T-helper 2 cell (primary cell): ENCODE measurements at regions not wholly inside any gene's neighbourhood (a gene's known extent, or its start where the extent isn't known, plus 50 kb on each side); places are given as distances from the start of the nearest gene placed in this dataset.
A peak's percentile ranks its signal among the peaks of the same experiment; 100 is the strongest.
"Not testable (repeated sequence)": the region's sequence is repeated elsewhere in the genome, so short reads cannot be mapped to it uniquely, and the experiment has no call there.

Experiments used
- DNase-seq, 5 experiments: peaks; one replicate each; pipeline versions ENCODE4 v3.0.0 to v3.0.0-alpha.2; 2012 to 2022

DNA sequence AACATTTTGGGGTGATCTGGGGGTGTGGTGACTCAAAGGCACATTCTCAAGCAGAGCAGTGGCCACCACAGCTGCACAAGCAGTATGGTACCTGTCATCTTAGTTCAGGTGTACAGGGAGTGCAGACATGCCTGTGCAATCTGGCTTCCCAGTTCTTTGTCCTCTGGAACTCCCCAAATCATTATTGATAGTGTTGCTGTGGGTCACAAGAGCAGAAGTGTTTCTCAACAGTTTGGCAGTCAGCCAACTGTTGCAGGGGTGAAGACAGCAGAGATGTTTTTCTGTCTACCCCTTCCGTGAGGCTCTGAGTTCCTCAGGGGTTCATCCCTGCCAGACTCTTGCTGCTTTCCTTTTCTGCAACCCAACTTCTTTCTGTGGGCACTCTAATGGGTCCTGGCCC lies 206.5 kb upstream of the ZSWIM2 start:
- DNase-seq = no peak

DNA sequence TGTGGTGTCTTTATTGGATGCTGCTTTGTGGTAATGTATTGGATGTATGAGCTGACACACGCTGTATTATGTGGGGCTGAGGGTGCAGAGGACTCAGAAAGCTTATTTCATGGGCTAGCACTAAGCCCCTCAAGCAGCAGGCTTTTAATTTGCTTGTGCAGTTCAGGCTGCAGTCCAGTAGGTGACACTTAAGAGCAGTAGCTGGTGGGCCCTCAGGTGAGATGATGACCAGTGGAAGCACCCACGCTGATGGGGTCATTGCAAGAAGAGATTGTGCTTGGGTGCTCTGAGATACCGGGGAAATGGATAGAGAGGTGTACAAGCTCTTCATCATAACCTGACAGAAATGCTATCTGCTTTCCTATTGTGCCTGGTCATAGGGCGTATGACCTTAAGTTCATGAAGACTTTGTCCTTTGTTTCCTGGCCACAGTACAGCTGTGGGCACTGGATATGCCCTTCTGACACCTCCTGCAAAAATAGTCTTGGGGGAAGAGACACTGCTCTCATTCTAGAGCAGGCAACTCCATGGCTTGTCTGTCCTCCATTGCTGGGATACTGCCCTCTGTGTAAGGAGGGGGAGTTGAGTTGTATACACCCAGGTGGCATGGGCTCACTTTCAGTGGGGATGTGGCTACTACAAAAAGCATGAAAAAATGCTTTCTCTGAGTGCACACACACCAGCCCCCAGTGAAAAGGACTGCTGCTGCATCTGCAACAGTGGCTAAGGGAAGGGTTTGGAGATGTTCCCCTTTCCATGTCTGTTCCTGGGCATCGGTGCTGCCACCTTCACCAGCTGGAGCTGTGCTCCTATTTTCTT lies 205.7 kb upstream of the ZSWIM2 start:
- no peak for DNase-seq

DNA sequence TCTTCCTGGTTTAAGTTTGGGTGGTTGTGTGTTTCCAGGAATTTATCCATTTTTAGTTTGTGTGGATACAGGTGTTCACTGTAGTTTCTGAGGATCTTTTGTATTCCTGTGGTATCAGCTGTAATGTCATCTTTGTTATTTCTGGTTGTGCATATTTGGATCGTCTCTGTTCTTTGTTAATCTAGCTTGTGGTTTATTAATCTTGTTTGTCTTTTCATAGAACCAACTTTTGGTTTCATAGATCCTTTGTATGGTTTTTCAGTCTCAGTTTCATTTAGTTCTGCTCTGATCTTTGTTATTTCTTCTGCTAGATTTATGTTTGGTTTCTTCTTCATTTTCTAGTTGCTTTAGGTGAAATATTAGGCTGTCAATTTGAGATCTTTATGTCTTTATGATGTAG lies 202.4 kb upstream of the ZSWIM2 start:
- peak in 1 of 5 experiments; percentile 3 for DNase-seq

DNA sequence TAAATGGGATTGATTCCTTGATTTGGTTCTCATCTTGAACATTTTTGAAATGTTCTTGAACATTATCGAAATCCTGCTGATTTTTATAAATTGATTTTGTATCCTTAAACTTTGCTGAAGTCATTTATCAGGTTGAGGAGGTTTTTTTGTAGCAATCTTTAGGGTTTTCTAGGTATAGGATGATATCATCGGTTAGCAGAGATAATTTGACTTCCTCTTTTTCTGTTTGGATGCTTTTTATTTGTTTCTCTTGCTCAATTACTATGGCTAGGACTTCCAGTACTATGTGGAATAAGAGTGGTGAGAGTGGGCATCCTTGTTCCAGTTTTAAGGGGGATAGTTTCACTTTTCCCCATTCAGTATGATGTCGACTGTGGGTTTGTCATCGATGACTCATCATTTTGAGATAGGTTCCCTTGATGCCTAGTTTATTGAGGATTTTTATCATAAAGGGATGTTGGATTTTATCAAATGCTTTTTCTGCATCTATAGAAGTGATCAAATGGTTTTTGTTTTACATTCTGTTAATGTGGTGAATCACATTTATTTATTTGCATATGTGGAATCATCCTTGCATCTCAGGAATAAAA lies 201.5 kb upstream of the ZSWIM2 start:
- no peak for DNase-seq

DNA sequence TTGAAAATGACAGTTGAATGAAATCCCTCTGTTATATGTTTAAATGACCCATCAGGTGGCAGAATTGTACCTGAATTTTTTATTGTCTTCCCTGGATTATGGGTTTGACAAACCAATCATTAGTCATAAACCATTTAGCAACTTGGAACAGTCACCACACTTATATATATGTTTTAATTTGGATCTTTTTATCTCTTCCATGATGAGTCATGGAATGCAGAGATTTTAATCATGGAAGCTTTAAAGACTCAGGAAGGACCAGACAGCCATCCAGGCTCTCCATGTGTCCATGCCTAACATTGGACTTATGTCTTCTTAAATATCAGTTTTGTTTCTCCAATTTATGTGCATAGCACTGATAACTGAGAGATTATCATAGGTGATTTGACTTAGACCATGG lies 188.3 kb upstream of the ZSWIM2 start:
- no peak for DNase-seq

DNA sequence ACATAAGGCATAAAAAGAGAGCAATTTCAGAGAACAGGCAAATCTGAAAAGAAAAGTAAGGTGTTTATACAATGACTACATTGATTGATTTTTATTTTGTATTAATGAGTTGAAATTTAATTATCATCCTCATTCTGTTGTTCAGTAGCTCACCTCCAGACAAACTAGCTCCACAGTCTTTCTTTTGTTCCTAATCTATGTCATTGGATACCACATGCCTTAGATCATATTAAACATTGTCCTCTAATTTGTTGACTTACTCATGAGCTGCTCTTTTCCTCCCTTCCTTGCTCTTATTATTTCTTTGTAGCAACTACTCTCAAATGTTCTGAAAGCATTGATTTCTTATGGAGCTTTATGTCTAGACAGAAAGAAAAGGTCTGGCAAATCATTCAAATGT lies 185.5 kb upstream of the ZSWIM2 start:
- DNase-seq = no peak

DNA sequence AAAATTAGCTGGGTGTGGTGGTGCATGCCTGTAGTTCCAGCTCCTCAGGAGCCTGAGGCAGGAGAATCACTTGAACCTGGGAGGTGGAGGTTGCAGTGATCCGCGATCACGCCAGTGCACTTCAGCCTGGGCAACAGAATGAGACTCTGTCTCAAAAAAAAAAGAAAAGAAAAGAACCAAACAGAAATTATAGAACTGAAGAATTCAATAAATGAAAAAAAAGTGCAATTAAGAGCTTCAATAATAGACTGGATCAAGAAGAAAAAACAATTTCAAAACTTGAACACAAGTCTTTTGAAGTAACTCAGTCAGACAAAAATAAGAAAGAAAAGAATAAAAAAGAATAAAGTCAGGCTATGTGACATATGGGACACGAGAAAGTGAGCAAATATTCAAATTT lies 175.8 kb upstream of the ZSWIM2 start:
- no peak for DNase-seq

DNA sequence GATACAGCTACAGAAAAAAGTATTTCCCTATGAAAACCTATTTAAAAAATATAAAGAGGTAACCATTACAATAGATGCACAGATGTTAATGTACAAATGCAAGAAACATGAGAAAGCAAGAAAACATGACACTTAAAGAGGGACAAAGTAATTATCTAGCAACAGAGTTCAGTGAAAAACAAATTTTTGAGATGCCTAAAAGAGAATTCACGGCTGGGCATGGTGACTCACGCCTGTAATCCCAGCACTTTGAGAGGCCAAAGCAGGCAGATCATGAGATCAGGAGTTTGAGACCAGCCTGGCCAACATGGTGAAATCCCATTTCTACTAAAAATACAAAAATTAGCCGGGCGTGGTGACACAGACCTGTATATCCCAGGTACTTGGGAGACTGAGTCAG lies 175.0 kb upstream of the ZSWIM2 start:
- not testable (repeated sequence) for DNase-seq

DNA sequence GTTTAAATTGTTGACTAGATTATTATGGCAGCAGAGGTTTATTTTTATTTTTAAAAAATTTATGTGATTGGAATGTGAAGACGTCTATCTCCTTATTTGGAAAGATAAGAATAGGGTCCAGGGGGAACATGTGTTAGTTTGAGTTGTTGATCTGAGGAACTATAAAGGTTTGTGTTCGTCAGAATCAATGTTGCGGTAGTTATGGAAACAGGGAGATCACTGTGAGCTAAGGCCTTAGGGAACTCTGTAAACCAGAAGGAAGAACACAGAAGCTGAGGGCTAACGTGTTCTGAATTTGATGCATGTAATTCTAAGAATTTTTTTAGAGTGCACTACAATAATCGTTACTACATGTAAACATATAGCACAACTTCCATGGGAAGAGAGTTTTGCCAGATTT lies 168.5 kb upstream of the ZSWIM2 start:
- DNase-seq = no peak

DNA sequence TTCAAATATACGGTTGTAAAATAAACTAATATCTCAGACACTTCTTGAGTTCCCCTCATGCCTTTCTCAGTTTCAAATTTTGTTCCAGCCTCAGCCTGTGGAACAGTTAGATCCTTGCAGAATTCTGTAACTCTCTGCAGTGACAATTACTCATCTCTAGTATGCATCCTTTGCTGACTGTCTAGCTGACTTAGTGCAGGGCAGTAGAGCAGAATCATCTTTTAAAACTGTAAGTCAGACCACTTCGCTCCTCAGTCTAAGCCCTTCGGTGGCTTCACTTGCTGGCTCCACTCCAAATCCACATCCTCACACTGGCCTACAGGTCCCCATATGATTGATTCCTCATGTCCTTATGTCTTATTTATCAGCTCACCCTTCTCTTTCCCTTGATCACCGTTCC lies 164.1 kb upstream of the ZSWIM2 start:
- no peak for DNase-seq

DNA sequence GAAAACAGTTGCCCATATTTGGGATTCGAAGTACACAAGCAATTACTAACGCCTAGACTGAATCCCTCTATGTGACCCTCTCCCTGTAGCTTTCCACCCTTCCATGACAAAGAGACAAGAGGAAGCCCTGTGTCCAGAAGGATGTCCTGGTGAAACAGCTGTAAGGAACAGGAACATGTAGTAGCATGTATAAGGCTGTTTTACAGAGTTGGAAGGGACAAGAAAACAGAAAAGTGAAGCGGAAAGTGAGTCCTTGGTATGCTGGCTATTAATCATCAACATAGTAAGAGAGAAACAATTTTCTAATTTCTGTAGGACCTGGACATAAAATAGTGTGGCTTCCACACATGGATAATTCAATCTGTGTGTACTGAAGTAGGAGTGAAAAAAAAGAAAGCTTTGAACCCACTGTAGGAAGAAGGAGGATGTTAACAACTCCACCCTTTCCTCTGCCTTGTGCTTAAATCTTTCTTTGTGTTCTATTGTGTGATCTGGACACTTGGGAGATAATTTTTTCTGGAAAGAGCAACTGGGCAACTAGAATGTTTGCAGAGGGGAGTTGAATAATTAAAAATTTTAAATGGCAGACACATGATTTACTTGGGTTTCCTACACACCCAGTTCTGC lies 162.3 kb upstream of the ZSWIM2 start:
- no peak for DNase-seq

DNA sequence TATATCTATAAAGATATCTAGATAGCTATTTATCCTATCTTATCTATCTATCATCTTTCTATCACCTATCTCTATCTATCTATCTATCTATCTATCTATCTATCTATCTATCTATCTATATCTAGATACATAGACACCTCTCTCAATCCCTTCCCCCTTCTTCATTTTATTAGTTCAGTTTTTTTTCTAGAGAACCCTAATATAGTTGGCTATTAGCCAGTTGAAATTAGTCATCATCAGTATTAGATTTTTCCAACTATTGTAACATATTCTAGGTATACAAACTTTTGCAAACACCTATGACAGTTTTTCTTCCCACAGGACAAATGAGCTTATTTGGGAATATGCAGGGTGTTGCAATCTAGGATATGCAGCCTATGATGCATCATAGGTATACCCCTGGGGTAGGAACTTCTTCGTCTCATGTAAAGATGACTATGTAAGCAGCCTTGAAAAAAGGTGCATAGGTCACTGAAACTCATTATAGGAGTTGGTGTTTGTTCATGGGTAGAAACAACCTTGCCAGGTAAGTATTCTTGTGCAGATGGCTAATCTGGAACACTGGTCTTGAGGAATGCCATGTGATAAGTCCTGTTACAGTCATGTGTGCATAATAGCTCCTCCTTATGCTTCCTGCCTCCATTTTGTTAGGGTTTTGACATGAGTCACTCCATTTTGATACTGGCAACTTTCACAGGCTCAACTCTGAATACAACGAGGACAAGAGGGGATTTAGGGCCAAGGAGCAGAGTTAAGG lies 160.7 kb upstream of the ZSWIM2 start:
- no peak for DNase-seq

DNA sequence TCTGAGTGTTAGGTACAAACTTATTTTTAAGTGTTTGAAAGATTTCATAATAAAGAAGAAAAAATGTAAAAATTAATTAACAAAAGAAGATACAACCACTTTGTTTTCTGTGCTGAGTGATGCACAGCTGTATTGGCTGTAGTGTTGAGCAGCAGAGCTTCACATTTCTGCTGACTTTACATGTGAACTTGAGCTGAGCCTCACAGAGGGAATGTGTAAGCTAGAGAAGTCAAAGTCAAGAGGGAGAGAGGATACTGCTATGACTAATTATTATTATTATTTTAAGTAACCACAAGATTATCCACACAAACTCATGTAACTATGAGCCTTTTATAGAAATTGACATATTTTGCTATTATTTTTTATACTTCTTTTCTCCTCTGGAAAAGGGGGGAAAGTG lies 159.1 kb upstream of the ZSWIM2 start:
- no peak for DNase-seq

DNA sequence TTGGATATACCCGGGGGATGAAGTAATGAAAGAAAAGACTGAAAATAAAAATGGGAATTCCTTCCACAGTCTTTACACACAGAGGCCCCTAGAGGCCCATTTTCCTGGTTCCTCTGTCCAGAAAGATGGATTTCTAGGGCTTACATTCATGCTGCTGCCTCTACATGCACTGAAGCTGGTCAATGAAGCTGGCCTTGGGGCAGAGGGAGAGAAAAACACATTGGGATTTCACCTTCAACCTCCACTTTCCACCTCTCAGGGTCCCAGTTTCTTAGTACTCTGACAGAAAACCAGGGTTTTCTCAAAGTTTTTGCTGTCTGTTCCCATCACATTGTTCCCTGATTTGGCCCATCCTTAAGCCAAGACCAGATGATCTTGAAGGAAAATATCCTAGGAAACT lies 154.6 kb upstream of the ZSWIM2 start:
- DNase-seq = no peak

DNA sequence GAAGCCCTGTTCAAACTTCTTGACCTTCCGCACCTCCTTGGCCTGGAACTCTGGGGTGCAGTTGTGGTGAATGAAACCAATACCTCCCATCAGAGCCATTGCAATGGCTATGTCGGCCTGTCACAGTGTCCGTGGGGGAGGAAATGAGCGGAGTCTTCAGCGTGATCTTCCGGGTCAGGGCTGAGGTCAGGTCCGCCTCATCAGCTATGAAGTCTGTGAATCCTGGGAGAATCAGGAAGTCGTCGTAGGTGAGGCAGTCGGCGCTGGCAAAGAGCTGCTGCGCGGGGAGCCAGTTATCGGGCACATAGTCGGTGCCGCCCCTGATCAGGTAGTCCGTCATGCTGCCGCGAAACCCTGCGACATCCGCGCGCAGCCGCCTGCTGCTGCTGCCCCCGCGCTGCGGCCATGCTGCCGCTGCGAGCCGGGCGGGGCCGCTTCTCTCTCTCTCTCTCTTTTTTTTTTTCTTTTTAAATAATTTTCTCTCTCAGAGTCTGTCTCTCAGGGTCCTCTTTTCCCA lies 154.1 kb upstream of the ZSWIM2 start:
- peak in 1 of 5 experiments; percentile 10 for DNase-seq

DNA sequence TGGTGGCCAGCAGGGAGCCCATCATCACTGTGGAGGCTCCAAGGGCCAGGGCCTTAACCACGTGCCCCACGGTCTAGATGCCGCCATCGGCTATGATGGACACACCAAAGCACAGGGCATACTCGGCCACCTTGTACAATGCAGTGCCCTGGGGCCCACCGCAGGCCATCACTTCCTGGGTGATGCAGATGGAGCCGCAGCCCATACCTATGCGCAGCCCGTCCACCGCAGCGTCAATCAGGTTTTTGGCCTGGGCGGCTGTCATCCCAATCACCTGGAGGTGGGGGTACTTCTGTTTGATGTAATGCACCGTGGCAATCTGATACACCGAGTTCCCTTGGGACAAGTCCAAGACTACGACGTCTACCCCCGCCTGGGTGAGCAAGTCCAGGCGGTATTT lies 153.3 kb upstream of the ZSWIM2 start:
- DNase-seq = no peak

DNA sequence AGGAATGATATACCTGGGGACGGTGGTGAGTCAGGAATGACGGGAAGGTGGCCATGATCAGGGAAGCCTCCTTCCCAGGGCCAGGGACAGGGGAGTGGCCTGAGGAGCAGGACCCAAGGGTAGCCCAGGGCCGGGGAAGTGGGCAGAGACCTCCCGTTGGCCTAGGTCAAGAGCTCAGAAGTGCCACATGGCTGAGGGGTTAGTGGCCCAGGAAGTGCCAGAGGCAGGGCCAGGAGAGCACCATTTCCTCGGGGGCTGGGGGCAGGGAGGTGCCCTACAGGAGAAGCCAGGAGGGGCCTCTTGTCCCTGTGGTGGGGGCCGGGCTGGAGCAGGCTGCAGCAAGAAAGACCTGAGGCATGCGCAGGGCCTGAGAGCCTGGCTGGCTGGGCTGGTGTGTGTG lies 152.3 kb upstream of the ZSWIM2 start:
- DNase-seq = no peak

DNA sequence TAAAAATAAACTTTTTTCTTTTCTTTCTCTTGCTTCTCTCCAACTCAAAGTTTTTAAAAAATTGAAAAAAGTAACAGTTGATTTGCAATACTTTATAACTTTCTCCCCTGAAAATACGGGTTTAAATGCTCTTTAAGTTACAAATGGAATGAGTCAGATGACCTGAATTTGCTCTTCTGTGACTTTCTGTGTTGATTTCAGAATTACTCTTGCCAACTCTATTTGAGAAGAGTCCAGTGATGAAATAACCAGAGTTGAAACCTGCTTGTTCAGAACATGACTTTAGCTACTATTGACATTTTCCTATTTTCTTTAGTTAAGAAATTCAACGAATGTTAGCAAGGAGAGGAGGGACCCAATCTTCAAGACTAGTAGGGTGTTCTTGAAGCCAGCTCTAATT lies 146.1 kb upstream of the ZSWIM2 start:
- no peak for DNase-seq

DNA sequence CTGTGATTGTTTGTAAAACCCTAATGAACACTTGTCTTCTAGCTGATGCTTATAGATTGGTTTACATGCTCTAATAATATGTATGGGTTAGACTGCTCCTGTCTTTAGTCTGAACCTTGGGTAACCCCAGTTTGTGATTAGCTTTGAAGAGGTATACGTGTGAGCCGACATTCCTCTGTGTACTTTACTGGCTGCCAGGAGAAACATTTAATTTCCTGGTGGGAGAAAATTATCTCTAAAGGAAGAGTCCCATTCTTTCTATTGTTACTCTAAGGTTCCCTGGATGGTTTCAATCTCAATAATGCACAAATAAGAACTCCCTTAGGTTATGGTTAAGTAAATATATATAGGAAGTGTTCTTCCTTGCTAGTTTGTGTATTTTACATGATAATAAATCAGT lies 143.6 kb upstream of the ZSWIM2 start:
- DNase-seq = no peak

DNA sequence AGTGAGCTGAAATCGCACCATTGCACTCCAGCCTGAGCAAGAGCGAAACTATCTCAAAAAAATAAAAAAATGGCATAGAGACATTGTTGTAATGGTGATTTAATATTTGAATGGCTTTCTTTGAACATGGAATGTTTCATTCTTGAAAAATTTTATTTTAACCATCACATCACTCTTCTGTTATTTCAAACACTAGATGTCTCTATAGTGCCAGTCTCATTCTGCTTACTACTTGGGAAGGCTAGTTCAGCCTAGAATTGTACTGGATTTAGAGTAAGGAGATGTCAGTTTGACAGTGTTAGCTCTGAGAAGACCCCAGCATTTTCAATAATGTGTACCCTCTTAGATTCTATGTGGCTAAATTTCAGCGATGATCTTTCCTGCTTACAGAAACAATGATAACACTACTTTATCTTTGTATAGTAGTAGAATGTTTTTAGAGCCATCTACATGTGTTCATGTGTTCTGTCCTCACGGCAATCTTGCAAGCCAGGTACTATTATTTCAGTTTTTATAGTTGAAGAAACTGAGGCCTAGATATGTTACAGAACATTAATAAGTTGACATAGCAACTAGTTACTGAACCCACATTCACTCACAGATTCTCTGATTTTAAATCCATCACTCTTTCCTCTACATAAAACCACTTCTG lies 142.9 kb upstream of the ZSWIM2 start:
- DNase-seq = no peak

DNA sequence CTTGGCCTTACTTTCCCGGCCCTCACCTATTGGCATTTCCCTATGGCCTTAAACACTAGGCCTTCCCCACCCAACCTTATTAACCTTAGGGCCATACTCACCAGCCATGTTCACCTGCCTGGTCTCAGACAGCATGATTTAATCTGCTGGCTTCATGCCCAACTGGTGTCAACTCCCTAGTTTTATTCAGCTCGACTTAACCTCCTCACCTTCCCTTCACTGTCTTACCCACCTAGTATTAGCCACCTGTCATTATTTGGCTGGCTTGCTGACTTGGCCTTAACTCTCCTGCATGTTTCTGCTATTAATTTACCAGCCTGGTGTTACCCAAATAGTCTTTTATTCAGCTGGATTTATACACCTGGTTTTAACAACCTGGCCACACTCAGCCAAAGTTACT lies 136.0 kb upstream of the ZSWIM2 start:
- DNase-seq = no peak

DNA sequence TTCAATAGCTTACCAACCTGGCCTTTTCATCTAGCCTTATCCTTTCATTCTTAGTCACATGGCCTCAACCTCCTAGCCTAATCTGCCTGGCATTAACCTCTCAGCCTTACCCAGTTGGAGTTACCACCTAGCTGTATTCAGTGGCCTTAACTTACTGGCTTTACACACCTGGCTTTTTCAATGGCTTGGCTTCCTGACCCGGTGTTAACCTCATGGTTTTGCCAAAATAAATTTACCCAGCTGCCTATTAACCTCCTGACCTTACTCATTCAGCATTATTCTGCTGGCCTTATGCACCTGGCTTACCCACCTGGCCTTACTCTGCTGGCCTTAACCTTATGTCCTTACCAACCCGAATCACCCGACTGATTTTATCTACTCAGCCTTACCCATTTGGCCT lies 135.5 kb upstream of the ZSWIM2 start:
- no peak for DNase-seq
